PC-3 (cell line): ENCODE measurements at regions not wholly inside any gene's neighbourhood (a gene's known extent, or its start where the extent isn't known, plus 50 kb on each side); places are given as distances from the start of the nearest gene placed in this dataset.
"Not testable (repeated sequence)": the region's sequence is repeated elsewhere in the genome, so short reads cannot be mapped to it uniquely, and the experiment has no call there.

Experiments
- CTCF ChIP-seq: fragments of 300-600 bp; sonication (generic); conservative IDR thresholded peaks from 2 replicates; pipeline ENCODE4 v1.5.1; 2017; ENCODE audit warnings: antibody characterized with exemption, low read depth, mild to moderate bottlenecking, low read length
- EZH2 ChIP-seq: fragments of 300-600 bp; sonication (generic); IDR thresholded peaks from one replicate; pipeline ENCODE4 v1.6.1; 2017; ENCODE audit warnings: antibody characterized with exemption, mild to moderate bottlenecking, low read length; ENCODE audit not compliant: unreplicated experiment
- EZH2phosphoT487 ChIP-seq: fragments of 300-600 bp; sonication (generic); IDR thresholded peaks from 2 replicates; pipeline ENCODE4 v1.6.1; 2018; ENCODE audit warnings: mild to moderate bottlenecking, antibody characterized with exemption, low read length, borderline replicate concordance

GRCh38 chr10:100651099-100651498 lies 94.3 kb upstream of the PAX2 start:
- not testable (repeated sequence) for TF ChIP-seq CTCF, EZH2, EZH2phosphoT487
